Transverse colon (tissue), 3 donors: ENCODE measurements at regions not wholly inside any gene's neighbourhood (a gene's known extent, or its start where the extent isn't known, plus 50 kb on each side); places are given as distances from the start of the nearest gene placed in this dataset.

Source experiments
- CTCF ChIP-seq, 5 experiments: fragments of 200-600 bp in 3 of 5; fragments of 450-650 bp in 2 of 5; sonication (generic) in 3 of 5; IDR thresholded peaks; 1 replicate in 2 of 5; 2 replicates in 3 of 5; pipeline ENCODE4 v1.5.1; 2016 to 2017; ENCODE audit warnings: antibody characterized with exemption in 5 of 5, inconsistent platforms in 3 of 5, mild to moderate bottlenecking in 2 of 5, moderate library complexity in 1 of 5
- POLR2A ChIP-seq: fragments of 450-650 bp; IDR thresholded peaks from one replicate; pipeline ENCODE4 v1.6.1; 2016; ENCODE audit warnings: antibody characterized with exemption, mild to moderate bottlenecking, moderate library complexity

GRCh38 chr2:12435430-12436222 is 281.1 kb upstream of the TRIB2 start:
- TF ChIP-seq POLR2A (no peak), CTCF (IDR thresholded peaks at IDR 0.05) (no peak)
